ENCODE measurements at regions not wholly inside any gene's neighbourhood (a gene's known extent, or its start where the extent isn't known, plus 50 kb on each side); places are given as distances from the start of the nearest gene placed in this dataset.

- H3K4me1 ChIP-seq (ENCODE audit: low read depth) = no peaks in the 10 kb centered on the region
- DNase-seq (no peak), ATAC-seq (no peak)
- TF ChIP-seq CTCF (IDR thresholded peaks at IDR 0.05) = no peak
- intact Hi-C loops (cut with DNase I, micrococcal nuclease) = no loop called here
- H3K9me3 ChIP-seq = no peaks in the 10 kb centered on the region
- no peaks in the 10 kb centered on the region for H3K36me3 ChIP-seq (ENCODE audit: low read depth)
- H3K4me3 ChIP-seq = no peak overlapping the region
Measured at GRCh38 chr18:64893349-64893748, 744.5 kb upstream of the LINC00305 start.

- TF ChIP-seq CTCF (IDR thresholded peaks at IDR 0.05) = no peak
- no peak for DNase-seq
- H3K9me3 ChIP-seq = no peaks in the 10 kb centered on the region
- H3K36me3 ChIP-seq (ENCODE audit: low read depth) = no peaks in the 10 kb centered on the region
- intact Hi-C loops (cut with DNase I, micrococcal nuclease) = no loop called here
- H3K4me3 ChIP-seq = no peak overlapping the region
- ATAC-seq = no peak
- no peaks in the 10 kb centered on the region for H3K4me1 ChIP-seq (ENCODE audit: low read depth)
Measured at GRCh38 chr18:64888956-64889355, 740.1 kb upstream of the LINC00305 start.

GRCh38 chr18:64886995-64887394, 738.1 kb upstream of the LINC00305 start:
- no peak for DNase-seq
- Histone ChIP-seq H3K4me1 (ENCODE audit: low read depth) (no peaks in the 10 kb centered on the region), H3K36me3 (ENCODE audit: low read depth) (no peaks in the 10 kb centered on the region), H3K4me3 (no peak overlapping the region), H3K9me3 (no peaks in the 10 kb centered on the region)
- TF ChIP-seq CTCF (IDR thresholded peaks at IDR 0.05) = no peak
- intact Hi-C loops (cut with DNase I, micrococcal nuclease) = no loop called here
- no peak for ATAC-seq

- Histone ChIP-seq H3K9me3 (no peaks in the 10 kb centered on the region), H3K4me3 (no peak overlapping the region), H3K4me1 (ENCODE audit: low read depth) (no peaks in the 10 kb centered on the region), H3K36me3 (ENCODE audit: low read depth) (no peaks in the 10 kb centered on the region)
- DNase-seq = no peak
- no peak for TF ChIP-seq CTCF (IDR thresholded peaks at IDR 0.05)
- ATAC-seq = no peak
- intact Hi-C loops (cut with DNase I, micrococcal nuclease) = loop anchor here in 1 of 2 donors (5.0 kb wide), 1 partner anchor 89 kb away; no protein-coding TSS in a partner anchor
Measured at GRCh38 chr18:64882896-64883295, 734.0 kb upstream of the LINC00305 start.

- no peak for ATAC-seq
- no peak for DNase-seq
Measured at GRCh38 chr18:64876833-64877232, 727.9 kb upstream of the LINC00305 start.

More at GRCh38 chr18:64876833-64877232, 727.9 kb upstream of the LINC00305 start:
- TF ChIP-seq CTCF (IDR thresholded peaks at IDR 0.05) = no peak
- Histone ChIP-seq H3K9me3 (no peaks in the 10 kb centered on the region), H3K36me3 (ENCODE audit: low read depth) (no peaks in the 10 kb centered on the region), H3K4me3 (no peak overlapping the region), H3K4me1 (ENCODE audit: low read depth) (no peaks in the 10 kb centered on the region)
- intact Hi-C loops (cut with DNase I, micrococcal nuclease) = no loop called here

All from mucosa of descending colon (tissue), 3 donors.